GM13977 (cell line): ENCODE measurements at regions not wholly inside any gene's neighbourhood (a gene's known extent, or its start where the extent isn't known, plus 50 kb on each side); places are given as distances from the start of the nearest gene placed in this dataset.

Experiments used
- DNase-seq: peaks from one replicate; pipeline ENCODE4 v3.0.0; 2012; ENCODE audit warnings: low spot score
- in situ Hi-C: fragments of 300-500 bp; cut with MboI; formaldehyde crosslinking; loops from one replicate; pipeline ENCODE4 v1.12.0; 2022; ENCODE audit warnings: low sequenced_read_pairs, low pct_unique_long_range_greater_than_20kb, mixed read lengths, inconsistent platforms; ENCODE audit not compliant: unreplicated experiment
- TF ChIP-seq, protein P1 (sequence below): IDR thresholded peaks from 2 replicates; pipeline ENCODE4 v1.5.1; 2012; ENCODE audit warnings: mild to moderate bottlenecking, control low read depth; ENCODE audit not compliant: insufficient read depth; ENCODE audit errors: extremely low read depth, missing control alignments

DNA sequence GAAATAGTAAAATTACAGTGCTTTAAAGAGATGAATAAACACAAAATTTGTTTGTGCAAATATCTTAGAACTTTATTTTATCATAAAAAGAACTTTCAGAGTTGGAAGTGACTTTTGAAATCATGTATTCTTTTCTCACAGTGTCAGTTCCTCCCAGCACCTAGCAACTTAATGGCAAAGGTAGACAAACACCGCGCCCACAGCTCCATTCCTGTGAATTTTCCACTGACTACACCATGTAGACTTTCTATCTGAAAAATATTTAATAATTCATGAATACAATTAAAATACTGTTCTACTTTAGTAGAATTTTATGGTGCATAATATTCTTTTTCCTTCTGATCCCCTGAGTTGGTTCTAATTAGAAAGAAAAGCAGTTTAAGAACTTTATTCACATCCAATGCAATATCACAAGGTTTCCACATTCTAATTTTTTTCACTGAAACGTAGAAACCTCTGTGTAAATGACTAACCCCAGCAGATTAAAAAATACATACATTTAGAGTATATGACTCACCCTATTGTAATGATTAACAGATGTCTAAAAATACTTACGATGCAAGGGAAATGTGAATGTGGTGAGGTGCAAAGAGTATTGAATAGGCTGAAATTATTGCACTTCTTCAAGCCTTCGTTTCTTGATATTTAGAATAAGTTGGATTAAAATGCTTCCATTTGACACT, 218.2 kb upstream of the CCDC179 start:
- in situ Hi-C loops = no loop called here
- DNase-seq = no peak
- TF ChIP-seq, protein P1, sequence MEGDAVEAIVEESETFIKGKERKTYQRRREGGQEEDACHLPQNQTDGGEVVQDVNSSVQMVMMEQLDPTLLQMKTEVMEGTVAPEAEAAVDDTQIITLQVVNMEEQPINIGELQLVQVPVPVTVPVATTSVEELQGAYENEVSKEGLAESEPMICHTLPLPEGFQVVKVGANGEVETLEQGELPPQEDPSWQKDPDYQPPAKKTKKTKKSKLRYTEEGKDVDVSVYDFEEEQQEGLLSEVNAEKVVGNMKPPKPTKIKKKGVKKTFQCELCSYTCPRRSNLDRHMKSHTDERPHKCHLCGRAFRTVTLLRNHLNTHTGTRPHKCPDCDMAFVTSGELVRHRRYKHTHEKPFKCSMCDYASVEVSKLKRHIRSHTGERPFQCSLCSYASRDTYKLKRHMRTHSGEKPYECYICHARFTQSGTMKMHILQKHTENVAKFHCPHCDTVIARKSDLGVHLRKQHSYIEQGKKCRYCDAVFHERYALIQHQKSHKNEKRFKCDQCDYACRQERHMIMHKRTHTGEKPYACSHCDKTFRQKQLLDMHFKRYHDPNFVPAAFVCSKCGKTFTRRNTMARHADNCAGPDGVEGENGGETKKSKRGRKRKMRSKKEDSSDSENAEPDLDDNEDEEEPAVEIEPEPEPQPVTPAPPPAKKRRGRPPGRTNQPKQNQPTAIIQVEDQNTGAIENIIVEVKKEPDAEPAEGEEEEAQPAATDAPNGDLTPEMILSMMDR = no peak

DNA sequence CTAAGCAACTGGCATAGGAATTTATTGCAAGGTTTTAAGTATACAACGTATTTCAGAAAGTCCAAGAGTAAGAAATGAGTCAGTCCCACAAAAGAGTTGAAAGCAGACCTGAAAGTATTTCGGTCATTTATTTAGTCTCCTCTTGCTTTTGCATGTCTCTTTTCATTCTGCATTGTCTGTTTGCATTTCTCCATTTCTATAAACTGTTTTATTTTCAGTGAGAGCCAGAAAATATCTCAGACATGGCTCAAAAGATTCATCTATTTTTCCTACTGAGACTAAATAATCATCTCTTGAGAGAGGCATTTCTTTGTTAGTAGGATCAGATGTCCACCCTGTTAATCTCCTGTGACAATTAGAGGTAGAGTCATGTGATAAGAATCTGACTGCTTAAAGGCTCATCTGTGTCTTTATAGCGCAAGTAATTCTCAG, 219.1 kb upstream of the CCDC179 start:
- TF ChIP-seq, protein P1 = no peak
- peak; percentile 6 for DNase-seq
- in situ Hi-C loops = no loop called here

DNA sequence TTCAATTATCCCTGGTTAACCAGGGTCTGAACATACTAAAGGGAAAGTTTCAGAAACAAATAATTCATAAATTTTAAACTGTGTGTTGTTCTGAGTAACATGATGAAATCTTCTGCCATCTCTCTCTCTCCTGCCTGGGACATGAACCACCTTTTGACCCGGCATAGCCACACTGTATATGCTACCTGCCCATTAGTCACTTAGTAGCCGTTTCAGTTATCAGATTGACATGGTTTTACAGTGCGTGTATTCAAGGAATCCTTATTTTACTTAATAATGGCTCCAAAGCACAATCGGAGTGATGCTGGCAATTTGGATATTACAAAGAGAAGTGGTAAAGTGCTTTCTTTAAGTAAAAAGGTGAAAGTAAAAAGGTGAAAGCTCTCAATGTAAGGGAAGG, 227.1 kb upstream of the CCDC179 start:
- no peak for DNase-seq
- TF ChIP-seq, protein P1 = no peak
- in situ Hi-C loops = no loop called here

DNA sequence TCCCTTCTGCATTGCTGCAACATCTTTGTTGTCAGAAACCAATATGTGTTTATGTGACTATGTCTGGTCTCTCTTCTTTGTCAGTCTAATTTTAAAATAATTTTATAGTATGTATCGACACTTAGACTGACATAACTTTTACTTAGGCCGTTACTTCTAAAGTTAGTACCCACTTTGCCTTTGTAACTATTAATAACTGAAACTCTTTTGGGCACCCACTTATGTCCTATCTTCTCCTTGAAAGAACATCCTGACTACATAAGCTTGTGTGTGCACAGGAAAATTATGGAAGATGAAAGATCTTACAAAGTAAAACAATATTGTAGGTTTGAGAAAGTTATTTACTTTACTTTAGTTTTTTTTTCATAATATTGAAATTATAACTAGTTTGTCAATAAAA, 230.4 kb upstream of the CCDC179 start:
- TF ChIP-seq, protein P1 = no peak
- no peak for DNase-seq
- in situ Hi-C loops = no loop called here

DNA sequence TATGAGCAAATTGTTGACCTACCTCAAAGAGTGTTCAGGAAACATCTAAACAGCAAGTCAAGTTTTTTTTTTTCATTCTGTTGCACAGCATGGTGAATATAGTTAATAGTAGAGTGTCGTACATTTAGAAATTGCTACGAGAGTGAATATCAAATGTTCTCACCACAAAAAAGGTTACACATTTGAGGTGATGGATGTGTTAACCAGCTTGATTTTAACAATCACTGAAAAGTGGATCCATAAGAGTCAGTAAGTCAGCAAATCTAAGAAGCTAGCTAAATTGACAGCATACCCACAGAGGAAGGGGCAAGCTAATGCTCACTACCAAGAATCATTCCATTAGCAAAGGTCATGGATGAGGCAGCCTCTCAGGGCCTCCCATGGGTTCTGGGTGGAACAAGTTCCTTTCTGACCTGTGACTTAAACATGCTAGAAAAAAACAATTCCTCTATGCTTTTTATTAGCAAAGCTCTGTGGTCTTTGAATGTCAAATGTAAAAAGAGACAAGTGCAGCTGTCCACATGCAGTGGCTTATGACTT, 235.4 kb upstream of the CCDC179 start:
- TF ChIP-seq, protein P1 = no peak
- in situ Hi-C loops = no loop called here
- DNase-seq = no peak

DNA sequence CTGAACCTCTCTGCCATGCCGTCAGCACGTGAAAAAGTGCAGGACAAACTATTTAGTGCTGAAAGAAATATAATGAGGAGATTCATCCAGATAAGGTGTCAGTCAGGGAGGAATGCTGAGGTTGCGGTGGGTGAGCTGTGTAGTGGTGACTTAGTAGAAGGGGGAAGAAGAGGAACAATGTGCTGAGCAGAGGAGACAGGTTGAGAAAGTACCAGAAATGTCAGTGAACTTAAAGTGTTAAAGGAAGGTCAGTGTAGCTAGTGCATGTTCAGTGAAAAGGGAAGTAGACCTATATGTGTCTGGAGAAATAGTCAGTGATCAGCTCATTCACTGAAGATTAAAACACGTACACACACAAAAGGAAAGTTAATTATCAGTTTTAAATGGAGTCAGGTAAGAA, 237.6 kb upstream of the CCDC179 start:
- TF ChIP-seq, protein P1 = no peak
- no peak for DNase-seq
- in situ Hi-C loops = no loop called here
